Prostate gland (tissue), 2 donors: ENCODE measurements at regions not wholly inside any gene's neighbourhood (a gene's known extent, or its start where the extent isn't known, plus 50 kb on each side); places are given as distances from the start of the nearest gene placed in this dataset.

Experiments
- DNase-seq: peaks from one replicate; pipeline ENCODE4 v3.0.0-alpha.2; 2019; ENCODE audit warnings: low spot score
- H3K27ac ChIP-seq, 2 donors: fragments of 200-600 bp; sonication (generic); 2 replicates each; pipeline ENCODE4 v1.5.1; 2017 to 2019
- H3K27me3 ChIP-seq: fragments of 200-600 bp; sonication (generic); replicated peaks from 2 replicates; pipeline ENCODE4 v1.5.1; 2019; ENCODE audit not compliant: insufficient read depth
- H3K36me3 ChIP-seq, 2 donors: fragments of 200-600 bp; sonication (generic); 1 replicate in 1 of 2; 2 replicates in 1 of 2; pipeline versions ENCODE4 v1.5.1 to v1.8.1; 2017 to 2019
- H3K4me1 ChIP-seq: fragments of 200-600 bp; sonication (generic); replicated peaks from 2 replicates; pipeline ENCODE4 v1.5.1; 2019
- H3K4me3 ChIP-seq, 2 donors: fragments of 200-600 bp; sonication (generic); 2 replicates each; pipeline ENCODE4 v1.5.1; 2017 to 2019
- H3K9me3 ChIP-seq: fragments of 200-600 bp; sonication (generic); 2 replicates; pipeline ENCODE4 v1.5.1; 2017
- CTCF ChIP-seq, 4 experiments: fragments of 200-600 bp in 2 of 4; fragments of 450-650 bp in 2 of 4; sonication (generic) in 2 of 4; IDR thresholded peaks; 1 replicate in 3 of 4; 2 replicates in 1 of 4; pipeline ENCODE4 v1.5.1; 2016 to 2019; ENCODE audit warnings: antibody characterized with exemption in 4 of 4, mild to moderate bottlenecking in 2 of 4, moderate library complexity in 2 of 4
- POLR2A ChIP-seq: fragments of 450-650 bp; IDR thresholded peaks from one replicate; pipeline ENCODE4 v1.6.1; 2016; ENCODE audit warnings: antibody characterized with exemption, mild to moderate bottlenecking
- POLR2AphosphoS5 ChIP-seq: sonication (generic); formaldehyde crosslinking; IDR thresholded peaks from one replicate; pipeline ENCODE4 v1.6.1; 2017; ENCODE audit warnings: antibody characterized with exemption
- WGBS: methylation state at CpG from one replicate; pipeline ENCODE4 v1.1.5; 2018; 5-methylcytosine and 5-hydroxymethylcytosine counted together
- intact Hi-C: fragments of 100-400 bp; cut with DNase I; formaldehyde crosslinking; loops from one replicate; pipeline ENCODE4 v1.14.2; 2022

- no peaks in the 10 kb centered on the region for H3K9me3 ChIP-seq
- TF ChIP-seq POLR2AphosphoS5 (no peak), CTCF (IDR thresholded peaks at IDR 0.05) (peak in 2 of 4 experiments; percentile 17 to 25)
- no peaks in the 10 kb centered on the region for H3K4me1 ChIP-seq
- DNase-seq, result no peak
- no peaks in the 10 kb centered on the region for H3K27me3 ChIP-seq
- no peaks in the 10 kb centered on the region for H3K36me3 ChIP-seq
- intact Hi-C loops, result loop anchor here (10.0 kb wide), 2 partner anchors 251 to 811 kb away; partner anchors contain the start of gene PCDH18
- H3K27ac ChIP-seq, result no peak overlapping the region
- no peak overlapping the region for H3K4me3 ChIP-seq
Observed at GRCh38 chr4:137283737-137284136, 248.6 kb downstream of the PCDH18 start.

GRCh38 chr4:137278431-137278830, 253.9 kb downstream of the PCDH18 start:
- no peaks in the 10 kb centered on the region for H3K36me3 ChIP-seq
- H3K27me3 ChIP-seq, result no peaks in the 10 kb centered on the region
- H3K27ac ChIP-seq, result no peak overlapping the region
- 65% methylated on average over 1 of the region's 1 CpG for WGBS
- intact Hi-C loops, result no loop called here
- no peaks in the 10 kb centered on the region for H3K9me3 ChIP-seq
- no peak overlapping the region for H3K4me3 ChIP-seq
- H3K4me1 ChIP-seq, result no peaks in the 10 kb centered on the region
- no peak for DNase-seq
- TF ChIP-seq CTCF (IDR thresholded peaks at IDR 0.05) (no peak), POLR2AphosphoS5 (no peak), POLR2A (no peak)

- no peak for DNase-seq
- no peaks in the 10 kb centered on the region for H3K4me1 ChIP-seq
- H3K9me3 ChIP-seq, result no peaks in the 10 kb centered on the region
- TF ChIP-seq POLR2A (no peak), POLR2AphosphoS5 (no peak), CTCF (IDR thresholded peaks at IDR 0.05) (no peak)
- no peak overlapping the region for H3K4me3 ChIP-seq
- intact Hi-C loops, result no loop called here
- H3K27me3 ChIP-seq, result no peaks in the 10 kb centered on the region
- no peaks in the 10 kb centered on the region for H3K36me3 ChIP-seq
- 82% methylated on average over 1 of the region's 1 CpG for WGBS
- no peak overlapping the region for H3K27ac ChIP-seq
Observed at GRCh38 chr4:137274404-137274803, 257.9 kb downstream of the PCDH18 start.

- no peak for DNase-seq
- intact Hi-C loops, result no loop called here
Observed at GRCh38 chr4:137267024-137267423, 265.3 kb downstream of the PCDH18 start.

More at GRCh38 chr4:137267024-137267423, 265.3 kb downstream of the PCDH18 start:
- H3K9me3 ChIP-seq, result no peaks in the 10 kb centered on the region
- no peaks in the 10 kb centered on the region for H3K4me1 ChIP-seq
- TF ChIP-seq POLR2A (no peak), CTCF (IDR thresholded peaks at IDR 0.05) (no peak), POLR2AphosphoS5 (no peak)
- H3K27me3 ChIP-seq, result no peaks in the 10 kb centered on the region
- no peak overlapping the region for H3K4me3 ChIP-seq
- no peaks in the 10 kb centered on the region for H3K36me3 ChIP-seq
- H3K27ac ChIP-seq, result no peak overlapping the region
- WGBS, result 71% methylated on average over 2 of the region's 2 CpGs
